ENCODE measurements at regions not wholly inside any gene's neighbourhood (a gene's known extent, or its start where the extent isn't known, plus 50 kb on each side); places are given as distances from the start of the nearest gene placed in this dataset.

DNA sequence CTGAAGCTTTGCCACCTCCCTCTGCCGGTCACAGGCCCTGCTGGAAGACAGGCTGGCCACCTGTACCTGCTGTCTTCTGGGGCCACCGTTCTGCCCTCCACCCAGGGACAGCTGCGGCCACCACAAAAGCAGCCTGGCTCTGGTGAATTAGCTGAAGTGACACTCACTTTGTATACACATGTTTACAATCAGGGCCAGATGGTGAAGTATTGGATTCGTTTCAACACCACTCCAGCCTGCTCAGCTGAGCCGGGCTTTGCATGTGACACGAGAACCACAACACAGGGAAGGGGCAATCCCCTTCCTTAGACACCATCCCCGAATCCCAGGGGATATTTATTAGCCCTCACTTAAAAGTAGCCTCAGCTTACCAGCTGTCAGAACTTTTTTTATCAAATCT is 191.5 kb upstream of the RPL38 start:
- peak in 1 of 4 donors; percentile 4 for DNase-seq
- ATAC-seq: no peak
- no peaks in the 10 kb centered on the region for H3K27me3 ChIP-seq
- H3K4me3 ChIP-seq: no peak overlapping the region
- intact Hi-C loops (cut with DNase I): no loop called here
- H3K9me3 ChIP-seq: no peaks in the 10 kb centered on the region
- no peaks in the 10 kb centered on the region for H3K36me3 ChIP-seq (replicated peaks in 1 of 2; ENCODE audit: insufficient read depth in 1 of 2, low read depth in 2 of 2)
- 15 to 23% methylated on average over 5 to 7 of the region's 7 CpGs for WGBS, 2 donors
- H3K4me1 ChIP-seq: no peaks in the 10 kb centered on the region
- TF ChIP-seq, protein P1, sequence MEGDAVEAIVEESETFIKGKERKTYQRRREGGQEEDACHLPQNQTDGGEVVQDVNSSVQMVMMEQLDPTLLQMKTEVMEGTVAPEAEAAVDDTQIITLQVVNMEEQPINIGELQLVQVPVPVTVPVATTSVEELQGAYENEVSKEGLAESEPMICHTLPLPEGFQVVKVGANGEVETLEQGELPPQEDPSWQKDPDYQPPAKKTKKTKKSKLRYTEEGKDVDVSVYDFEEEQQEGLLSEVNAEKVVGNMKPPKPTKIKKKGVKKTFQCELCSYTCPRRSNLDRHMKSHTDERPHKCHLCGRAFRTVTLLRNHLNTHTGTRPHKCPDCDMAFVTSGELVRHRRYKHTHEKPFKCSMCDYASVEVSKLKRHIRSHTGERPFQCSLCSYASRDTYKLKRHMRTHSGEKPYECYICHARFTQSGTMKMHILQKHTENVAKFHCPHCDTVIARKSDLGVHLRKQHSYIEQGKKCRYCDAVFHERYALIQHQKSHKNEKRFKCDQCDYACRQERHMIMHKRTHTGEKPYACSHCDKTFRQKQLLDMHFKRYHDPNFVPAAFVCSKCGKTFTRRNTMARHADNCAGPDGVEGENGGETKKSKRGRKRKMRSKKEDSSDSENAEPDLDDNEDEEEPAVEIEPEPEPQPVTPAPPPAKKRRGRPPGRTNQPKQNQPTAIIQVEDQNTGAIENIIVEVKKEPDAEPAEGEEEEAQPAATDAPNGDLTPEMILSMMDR (IDR thresholded peaks at IDR 0.05): no peak
- no peak for TF ChIP-seq POLR2A (IDR thresholded peaks at IDR 0.05)
- H3K27ac ChIP-seq: no peak overlapping the region

DNA sequence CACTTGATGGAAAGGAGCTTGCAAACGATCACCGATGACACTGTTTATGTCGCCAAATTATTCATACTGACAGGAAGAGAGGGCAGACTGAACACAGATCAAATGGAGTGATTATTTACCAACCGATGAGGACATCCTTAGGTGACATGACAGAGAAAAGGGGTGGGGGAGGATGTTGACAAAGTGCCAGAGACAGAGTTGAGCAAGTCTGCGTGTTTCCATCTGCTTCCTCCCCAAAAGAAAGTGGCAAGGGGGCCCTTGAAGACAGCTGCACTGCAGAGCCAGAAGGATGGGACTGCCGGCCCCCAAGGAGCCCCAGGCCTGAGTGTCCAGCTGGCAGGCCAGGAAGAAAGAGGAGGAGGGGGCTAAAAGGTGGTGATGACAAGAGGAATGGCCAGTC is 191.0 kb upstream of the RPL38 start:
- intact Hi-C loops (cut with DNase I): no loop called here
- WGBS, 2 donors: 12 to 31% methylated on average over 6 of the region's 6 CpGs
- Histone ChIP-seq H3K4me3 (no peak overlapping the region), H3K36me3 (replicated peaks in 1 of 2; ENCODE audit: insufficient read depth in 1 of 2, low read depth in 2 of 2) (no peaks in the 10 kb centered on the region), H3K9me3 (no peaks in the 10 kb centered on the region), H3K27me3 (no peaks in the 10 kb centered on the region), H3K27ac (no peak overlapping the region), H3K4me1 (no peaks in the 10 kb centered on the region)
- ATAC-seq (no peak), DNase-seq (no peak)
- TF ChIP-seq, protein P1 (IDR thresholded peaks at IDR 0.05): no peak
- TF ChIP-seq POLR2A (IDR thresholded peaks at IDR 0.05): no peak

DNA sequence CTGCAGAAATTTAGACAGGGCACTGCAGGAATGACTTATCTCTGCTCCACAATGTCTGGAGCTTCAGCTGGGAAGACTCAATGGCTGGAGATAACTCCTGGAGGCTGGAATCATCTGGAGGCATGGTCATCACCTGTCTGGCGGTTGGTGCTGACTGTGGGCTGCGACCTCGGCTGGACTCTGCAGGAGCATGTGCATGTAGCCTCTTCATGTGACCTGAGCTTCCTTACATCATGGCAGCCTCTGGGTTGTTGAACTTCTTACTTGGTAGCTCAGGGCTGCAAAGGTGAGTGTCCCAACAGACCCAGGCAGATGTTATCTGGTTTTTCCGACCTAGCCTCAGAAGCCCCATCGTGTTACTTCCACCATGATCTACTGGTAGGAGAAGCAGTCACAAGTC is 188.2 kb upstream of the RPL38 start:
- 70 to 83% methylated on average over 4 to 5 of the region's 5 CpGs for WGBS, 2 donors
- Histone ChIP-seq H3K27ac (no peak overlapping the region), H3K4me1 (no peaks in the 10 kb centered on the region), H3K36me3 (replicated peaks in 1 of 2; ENCODE audit: insufficient read depth in 1 of 2, low read depth in 2 of 2) (no peaks in the 10 kb centered on the region), H3K27me3 (no peaks in the 10 kb centered on the region), H3K4me3 (no peak overlapping the region), H3K9me3 (no peaks in the 10 kb centered on the region)
- TF ChIP-seq, protein P1 (IDR thresholded peaks at IDR 0.05): no peak
- intact Hi-C loops (cut with DNase I): no loop called here
- DNase-seq: no peak
- ATAC-seq: no peak

DNA sequence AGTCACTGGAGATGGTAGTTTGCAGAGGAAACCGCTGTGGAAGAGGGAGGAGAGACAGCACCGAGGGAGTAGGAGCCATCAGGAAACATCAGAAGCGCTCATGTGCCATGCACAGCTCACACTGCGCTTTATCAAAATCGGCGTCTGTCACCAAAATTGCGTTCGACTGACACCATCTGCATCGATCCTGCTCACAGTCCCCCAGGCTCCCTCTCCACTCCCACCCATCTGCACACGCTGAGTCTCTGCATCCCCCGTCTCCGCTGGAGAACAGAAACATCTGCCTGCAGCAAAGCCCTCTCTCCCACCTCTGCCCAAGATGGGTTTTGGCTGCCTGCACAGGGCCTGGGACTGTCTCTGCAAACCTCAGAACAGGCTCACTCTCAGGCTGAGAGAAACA is 187.5 kb upstream of the RPL38 start:
- H3K36me3 ChIP-seq (replicated peaks in 1 of 2; ENCODE audit: insufficient read depth in 1 of 2, low read depth in 2 of 2): no peaks in the 10 kb centered on the region
- intact Hi-C loops (cut with DNase I): no loop called here
- 60 to 75% methylated on average over 12 of the region's 12 CpGs for WGBS, 2 donors
- DNase-seq: no peak
- H3K9me3 ChIP-seq: no peaks in the 10 kb centered on the region
- H3K4me3 ChIP-seq: no peak overlapping the region
- TF ChIP-seq, protein P1 (IDR thresholded peaks at IDR 0.05): no peak
- no peak for TF ChIP-seq POLR2A (IDR thresholded peaks at IDR 0.05)
- no peaks in the 10 kb centered on the region for H3K4me1 ChIP-seq
- H3K27me3 ChIP-seq: no peaks in the 10 kb centered on the region
- no peak for ATAC-seq
- no peak overlapping the region for H3K27ac ChIP-seq

DNA sequence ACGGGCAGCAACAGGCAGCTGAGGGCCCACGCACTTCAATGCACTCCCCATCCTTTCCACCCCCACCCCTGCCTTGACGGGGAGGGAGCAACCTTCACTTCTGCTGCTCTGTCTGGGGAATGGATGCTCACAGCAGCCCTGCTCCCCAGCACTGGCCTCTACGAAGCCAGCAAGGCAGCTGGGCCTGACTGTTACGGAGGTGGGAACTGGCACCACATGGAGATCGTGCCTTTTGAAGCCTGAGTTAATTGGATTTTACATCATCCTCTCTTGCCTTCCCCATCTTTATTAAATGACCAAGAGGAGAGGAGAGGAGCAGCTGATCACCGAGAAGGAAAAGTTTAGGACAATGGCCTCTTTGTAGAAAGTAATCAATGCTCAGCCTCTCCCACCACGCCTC is 187.0 kb upstream of the RPL38 start:
- no peaks in the 10 kb centered on the region for H3K27me3 ChIP-seq

More for the DNA sequence above, 187.0 kb upstream of the RPL38 start:
- H3K4me1 ChIP-seq: no peaks in the 10 kb centered on the region
- no peak for TF ChIP-seq POLR2A (IDR thresholded peaks at IDR 0.05)
- TF ChIP-seq, protein P1 (IDR thresholded peaks at IDR 0.05): no peak
- DNase-seq (no peak), ATAC-seq (no peak)
- H3K36me3 ChIP-seq (replicated peaks in 1 of 2; ENCODE audit: insufficient read depth in 1 of 2, low read depth in 2 of 2): no peaks in the 10 kb centered on the region
- 24 to 36% methylated on average over 8 of the region's 8 CpGs for WGBS, 2 donors
- no peak overlapping the region for H3K4me3 ChIP-seq
- intact Hi-C loops (cut with DNase I): no loop called here
- no peak overlapping the region for H3K27ac ChIP-seq
- H3K9me3 ChIP-seq: no peaks in the 10 kb centered on the region

Measured in body of pancreas (tissue), 4 donors.